ENCODE measurements at regions not wholly inside any gene's neighbourhood (a gene's known extent, or its start where the extent isn't known, plus 50 kb on each side); places are given as distances from the start of the nearest gene placed in this dataset.

DNA sequence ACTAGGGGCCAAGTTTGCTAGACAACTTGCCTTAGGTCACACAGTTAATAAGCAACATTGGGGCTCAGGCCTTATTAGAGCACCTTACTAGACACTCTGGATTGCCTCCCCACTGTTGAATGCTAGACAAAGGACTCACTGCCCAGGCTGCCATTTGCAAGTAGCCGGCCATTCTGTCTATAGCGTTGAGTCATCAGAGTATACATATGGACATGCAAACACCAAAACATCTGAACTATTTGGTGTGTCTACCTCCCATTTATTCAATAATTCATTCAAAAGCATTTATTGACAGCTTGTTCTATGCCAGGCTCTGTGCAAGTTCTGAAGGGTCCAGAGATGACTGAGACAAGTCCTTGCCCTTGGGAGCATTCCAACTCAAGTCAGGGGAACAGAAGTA, 181.4 kb upstream of the DPT start:
- Histone ChIP-seq H3K36me3 (no peaks in the 10 kb centered on the region), H3K27ac (no peak overlapping the region), H3K4me1 (ENCODE audit: insufficient read depth) (peaks cover 2% of the 10 kb centered on the region), H3K9me3 (no peaks in the 10 kb centered on the region), H3K4me3 (no peak overlapping the region), H3K27me3 (no peaks in the 10 kb centered on the region)
- intact Hi-C loops (cut with DNase I): no loop called here
- TF ChIP-seq POLR2A (IDR thresholded peaks at IDR 0.05) (no peak), CTCF (IDR thresholded peaks at IDR 0.05) (no peak), EP300 (IDR thresholded peaks at IDR 0.05) (no peak)
- DNase-seq: no peak
- 65 to 77% (median 66%) methylated on average over 2 of the region's 2 CpGs for WGBS, 3 donors

- Histone ChIP-seq H3K4me3 (no peak overlapping the region), H3K9me3 (no peaks in the 10 kb centered on the region), H3K36me3 (no peaks in the 10 kb centered on the region), H3K27ac (no peak overlapping the region), H3K27me3 (no peaks in the 10 kb centered on the region), H3K4me1 (ENCODE audit: insufficient read depth) (peaks cover 2% of the 10 kb centered on the region)
- TF ChIP-seq POLR2A (IDR thresholded peaks at IDR 0.05): no peak
- no peak for TF ChIP-seq CTCF (IDR thresholded peaks at IDR 0.05)
- no peak for TF ChIP-seq EP300 (IDR thresholded peaks at IDR 0.05)
- intact Hi-C loops (cut with DNase I): no loop called here
- DNase-seq: no peak
Measured at GRCh38 chr1:168911370-168911769, 182.4 kb upstream of the DPT start.

DNA sequence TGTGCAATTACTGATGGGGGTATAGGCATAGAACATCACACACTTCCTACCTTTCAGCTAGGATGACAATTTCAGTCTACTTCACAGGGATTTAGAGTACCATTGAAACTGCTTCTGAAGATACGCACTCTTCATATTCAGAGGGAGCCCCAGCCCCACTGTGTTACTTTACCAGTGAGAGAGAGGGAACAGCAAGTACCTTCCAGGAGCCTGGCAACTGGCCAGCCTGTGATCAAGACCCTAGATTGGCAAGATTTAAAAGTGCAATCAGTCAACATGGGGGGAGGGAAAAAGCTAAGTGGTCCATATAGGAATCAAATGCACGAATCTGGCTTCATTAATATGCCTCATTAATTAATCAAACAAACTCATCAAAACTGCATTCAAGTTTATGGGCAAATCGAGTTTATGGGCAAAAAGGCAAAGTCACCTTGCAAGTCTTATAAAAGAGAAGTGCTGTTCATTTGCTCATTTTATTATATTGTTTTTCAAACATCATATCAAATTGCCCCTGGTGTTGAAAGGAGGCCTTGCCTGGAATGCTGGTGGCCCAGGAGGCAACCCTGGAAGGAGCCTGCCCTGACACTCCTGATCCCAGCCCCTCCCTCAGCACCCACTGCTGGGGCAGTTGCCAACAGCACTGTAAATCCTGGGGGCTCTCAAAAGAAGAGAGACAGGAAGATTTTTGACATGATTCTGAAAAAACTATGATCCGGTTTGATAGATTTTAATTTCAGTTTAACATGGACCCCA, 184.9 kb upstream of the DPT start:
- no peak for TF ChIP-seq POLR2A (IDR thresholded peaks at IDR 0.05)
- TF ChIP-seq EP300 (IDR thresholded peaks at IDR 0.05): no peak
- TF ChIP-seq CTCF (IDR thresholded peaks at IDR 0.05): no peak
- no peak for DNase-seq

GRCh38 chr1:168917309-168917708, 188.3 kb upstream of the DPT start:
- Histone ChIP-seq H3K9me3 (no peaks in the 10 kb centered on the region), H3K27ac (no peak overlapping the region), H3K4me1 (ENCODE audit: insufficient read depth) (no peaks in the 10 kb centered on the region), H3K27me3 (no peaks in the 10 kb centered on the region), H3K4me3 (no peak overlapping the region), H3K36me3 (no peaks in the 10 kb centered on the region)
- no peak for DNase-seq
- intact Hi-C loops (cut with DNase I): no loop called here
- WGBS, 3 donors: 90 to 95% (median 93%) methylated on average over 2 of the region's 2 CpGs
- TF ChIP-seq EP300 (IDR thresholded peaks at IDR 0.05) (no peak), CTCF (IDR thresholded peaks at IDR 0.05) (no peak), POLR2A (IDR thresholded peaks at IDR 0.05) (no peak)

More for the DNA sequence above, 184.9 kb upstream of the DPT start:
- Histone ChIP-seq H3K9me3 (no peaks in the 10 kb centered on the region), H3K36me3 (no peaks in the 10 kb centered on the region), H3K4me3 (no peak overlapping the region), H3K27ac (no peak overlapping the region), H3K27me3 (no peaks in the 10 kb centered on the region), H3K4me1 (ENCODE audit: insufficient read depth) (no peaks in the 10 kb centered on the region)
- WGBS, 3 donors: 86 to 92% (median 88%) methylated on average over 4 of the region's 4 CpGs
- intact Hi-C loops (cut with DNase I): no loop called here

All from ovary (tissue), 7 donors.